Upper lobe of left lung (tissue), 6 donors: ENCODE measurements at regions not wholly inside any gene's neighbourhood (a gene's known extent, or its start where the extent isn't known, plus 50 kb on each side); places are given as distances from the start of the nearest gene placed in this dataset.

Experiments used
- ATAC-seq, 2 donors: fragments of 200-7000 bp; cut with Tn5 transposase; one replicate each; pipeline ENCODE4 v1.9.1; 2022; ENCODE audit warnings: mild to moderate bottlenecking in 2 of 2, moderate library complexity in 2 of 2; ENCODE audit not compliant: low FRiP score in 2 of 2
- DNase-seq, 2 donors: peaks; one replicate each; pipeline ENCODE4 v3.0.0-alpha.2; 2019 to 2020
- H3K27ac ChIP-seq, 4 donors: fragments of 200-600 bp; sonication (generic); one replicate each; pipeline ENCODE4 v1.5.1; 2016 to 2019
- H3K27me3 ChIP-seq, 4 donors: fragments of 200-600 bp; sonication (generic); one replicate each; pipeline ENCODE4 v1.5.1; 2017 to 2019
- H3K36me3 ChIP-seq, 4 donors: fragments of 200-600 bp; sonication (generic); one replicate each; pipeline ENCODE4 v1.5.1; 2016 to 2019
- H3K4me1 ChIP-seq, 4 donors: fragments of 200-600 bp; sonication (generic); one replicate each; pipeline ENCODE4 v1.5.1; 2018 to 2019
- H3K4me3 ChIP-seq, 4 donors: fragments of 200-600 bp; sonication (generic); one replicate each; pipeline ENCODE4 v1.5.1; 2017 to 2019; ENCODE audit warnings: mild to moderate bottlenecking in 2 of 4, moderate library complexity in 1 of 4
- H3K9me3 ChIP-seq, 4 donors: fragments of 200-600 bp; sonication (generic); one replicate each; pipeline ENCODE4 v1.5.1; 2018 to 2019
- CTCF ChIP-seq, 6 experiments: fragments of 450-650 bp in 4 of 6; fragments of 200-600 bp in 2 of 6; sonication (generic) in 2 of 6; IDR thresholded peaks; one replicate each; pipeline ENCODE4 v1.5.1; 2016 to 2019; ENCODE audit warnings: antibody characterized with exemption in 6 of 6
- EP300 ChIP-seq, 4 donors: sonication (generic); formaldehyde crosslinking; IDR thresholded peaks; one replicate each; pipeline ENCODE4 v1.5.1; 2017; ENCODE audit warnings: antibody characterized with exemption in 4 of 4, control low read depth in 2 of 4
- POLR2A ChIP-seq, 4 donors: fragments of 450-650 bp; IDR thresholded peaks; one replicate each; pipeline ENCODE4 v1.5.1; 2016 to 2017; ENCODE audit warnings: antibody characterized with exemption in 4 of 4, mild to moderate bottlenecking in 2 of 4
- POLR2AphosphoS5 ChIP-seq, 2 donors: sonication (generic); formaldehyde crosslinking; IDR thresholded peaks; one replicate each; pipeline ENCODE4 v1.5.1; 2017; ENCODE audit warnings: antibody characterized with exemption in 2 of 2
- WGBS, 2 donors: methylation state at CpG; one replicate each; pipeline ENCODE4 v1.1.5; 2017 to 2018; 5-methylcytosine and 5-hydroxymethylcytosine counted together
- donor health status: DM: no; HTN: no; CAD: no; lungs with moderate emphysema.
- donor health status: DM: no; HTN: yes; CAD: no; lungs with severe emphysema.

GRCh38 chr7:108789451-108789850, 219.8 kb downstream of the DNAJB9 start:
- no peaks in the 10 kb centered on the region for H3K4me1 ChIP-seq
- TF ChIP-seq POLR2AphosphoS5 (IDR thresholded peaks at IDR 0.05), result no peak
- TF ChIP-seq CTCF (IDR thresholded peaks at IDR 0.05), result no peak
- TF ChIP-seq EP300 (IDR thresholded peaks at IDR 0.05), result no peak
- TF ChIP-seq POLR2A (IDR thresholded peaks at IDR 0.05), result no peak
- H3K27ac ChIP-seq, result no peak overlapping the region
- WGBS, 2 donors, result 98 to 100% methylated on average over 1 of the region's 1 CpG
- H3K36me3 ChIP-seq, result no peaks in the 10 kb centered on the region
- no peak overlapping the region for H3K4me3 ChIP-seq
- H3K9me3 ChIP-seq, result peaks cover 2 to 14% (median 4%) of the 10 kb centered on the region in 4 donors
- no peak for ATAC-seq
- DNase-seq, result no peak
- H3K27me3 ChIP-seq, result no peaks in the 10 kb centered on the region

GRCh38 chr7:108794466-108794865, 224.8 kb downstream of the DNAJB9 start:
- H3K4me3 ChIP-seq, result no peak overlapping the region
- no peak for DNase-seq
- no peak overlapping the region for H3K27ac ChIP-seq
- TF ChIP-seq POLR2AphosphoS5 (IDR thresholded peaks at IDR 0.05), result no peak
- no peak for TF ChIP-seq CTCF (IDR thresholded peaks at IDR 0.05)
- no peak for TF ChIP-seq POLR2A (IDR thresholded peaks at IDR 0.05)
- TF ChIP-seq EP300 (IDR thresholded peaks at IDR 0.05), result no peak
- H3K27me3 ChIP-seq, result no peaks in the 10 kb centered on the region
- H3K4me1 ChIP-seq, result no peaks in the 10 kb centered on the region
- no peaks in the 10 kb centered on the region for H3K36me3 ChIP-seq
- peaks cover 0 to 5% (median 3%) of the 10 kb centered on the region in 4 donors for H3K9me3 ChIP-seq
- 80 to 88% methylated on average over 1 of the region's 1 CpG for WGBS, 2 donors
- ATAC-seq, result no peak

- H3K4me1 ChIP-seq, result peaks cover 0 to 4% (median 0%) of the 10 kb centered on the region in 4 donors
- TF ChIP-seq POLR2AphosphoS5 (IDR thresholded peaks at IDR 0.05), result no peak
- no peak for TF ChIP-seq POLR2A (IDR thresholded peaks at IDR 0.05)
- no peak for TF ChIP-seq EP300 (IDR thresholded peaks at IDR 0.05)
- TF ChIP-seq CTCF (IDR thresholded peaks at IDR 0.05), result no peak
- DNase-seq (peak in 1 of 2 donors; percentile 35), ATAC-seq (no peak)
- 39 to 47% methylated on average over 2 of the region's 2 CpGs for WGBS, 2 donors
- H3K4me3 ChIP-seq, result no peak overlapping the region
- no peaks in the 10 kb centered on the region for H3K27me3 ChIP-seq
- H3K9me3 ChIP-seq, result no peaks in the 10 kb centered on the region
- H3K36me3 ChIP-seq, result no peaks in the 10 kb centered on the region
- H3K27ac ChIP-seq, result no peak overlapping the region
Observed at GRCh38 chr7:108802650-108803049, 233.0 kb downstream of the DNAJB9 start.

GRCh38 chr7:108805808-108806397, 236.2 kb downstream of the DNAJB9 start:
- no peak for ATAC-seq
- WGBS, 2 donors, result 75 to 76% methylated on average over 6 of the region's 6 CpGs
- Histone ChIP-seq H3K27ac (no peak overlapping the region), H3K36me3 (no peaks in the 10 kb centered on the region), H3K4me1 (peaks cover 0 to 4% (median 0%) of the 10 kb centered on the region in 4 donors), H3K4me3 (no peak overlapping the region), H3K27me3 (no peaks in the 10 kb centered on the region), H3K9me3 (no peaks in the 10 kb centered on the region)
- DNase-seq, result no peak
- TF ChIP-seq POLR2AphosphoS5 (IDR thresholded peaks at IDR 0.05) (no peak), CTCF (IDR thresholded peaks at IDR 0.05) (peak in 1 of 6 experiments; percentile 10)

GRCh38 chr7:108808549-108809266, 239.0 kb downstream of the DNAJB9 start:
- H3K27me3 ChIP-seq, result no peaks in the 10 kb centered on the region
- 46 to 57% methylated on average over 1 of the region's 1 CpG for WGBS, 2 donors

More at GRCh38 chr7:108808549-108809266, 239.0 kb downstream of the DNAJB9 start:
- Histone ChIP-seq H3K4me1 (no peaks in the 10 kb centered on the region), H3K9me3 (no peaks in the 10 kb centered on the region), H3K4me3 (no peak overlapping the region), H3K36me3 (no peaks in the 10 kb centered on the region), H3K27ac (no peak overlapping the region)
- no peak for ATAC-seq
- TF ChIP-seq POLR2A (IDR thresholded peaks at IDR 0.05), result no peak
- no peak for DNase-seq
